Activated CD4-positive, alpha-beta T cell treated with anti-CD3 and anti-CD28 coated beads, Interleukin-2, amount 50 U/mL, for 4 hours (primary cell): ENCODE measurements at regions not wholly inside any gene's neighbourhood (a gene's known extent, or its start where the extent isn't known, plus 50 kb on each side); places are given as distances from the start of the nearest gene placed in this dataset.
"Not testable (repeated sequence)": the region's sequence is repeated elsewhere in the genome, so short reads cannot be mapped to it uniquely, and the experiment has no call there.

ENCODE experiments used
- DNase-seq, 2 experiments: peaks; one replicate each; pipeline ENCODE4 v3.0.0-alpha.2; 2020

DNA sequence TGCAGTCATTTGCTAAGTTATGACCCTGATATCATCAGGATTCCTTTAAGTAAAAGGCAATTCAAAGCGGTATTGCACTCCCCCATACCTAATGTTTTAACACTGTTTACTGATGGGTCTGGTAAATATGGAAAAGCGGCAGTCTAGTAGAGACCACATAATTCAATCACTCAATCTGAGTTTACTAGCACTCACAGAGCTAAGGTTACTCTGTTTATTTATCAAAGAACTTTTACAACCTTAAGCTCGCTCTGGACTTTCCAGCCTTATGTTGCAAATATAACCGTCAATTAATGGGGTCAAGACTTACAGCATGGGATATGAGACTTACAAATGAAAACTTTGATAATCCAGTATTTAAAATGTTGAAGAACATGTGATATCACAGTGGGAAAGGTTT, 124.5 kb upstream of the ZCCHC13 start:
- no peak for DNase-seq

GRCh38 chrX:74179071-74179470, 124.9 kb upstream of the ZCCHC13 start:
- DNase-seq = no peak

- DNase-seq = no peak
Measured at GRCh38 chrX:74178536-74178935, 125.4 kb upstream of the ZCCHC13 start.

GRCh38 chrX:74171465-74171864, 132.5 kb upstream of the ZCCHC13 start:
- no peak for DNase-seq

- no peak for DNase-seq
Measured at GRCh38 chrX:74162199-74162598, 141.8 kb upstream of the ZCCHC13 start.

- no peak for DNase-seq
Measured at GRCh38 chrX:74160816-74161215, 143.2 kb upstream of the ZCCHC13 start.

- DNase-seq = no peak
Measured at GRCh38 chrX:74160358-74160757, 143.6 kb upstream of the ZCCHC13 start.

GRCh38 chrX:74147439-74147838, 156.5 kb upstream of the ZCCHC13 start:
- no peak for DNase-seq

- DNase-seq = no peak
Measured at GRCh38 chrX:74138943-74139342, 165.0 kb upstream of the ZCCHC13 start.

- DNase-seq = no peak
Measured at GRCh38 chrX:74133156-74133796, 170.7 kb upstream of the ZCCHC13 start.

- no peak for DNase-seq
Measured at GRCh38 chrX:74132280-74132679, 171.7 kb upstream of the ZCCHC13 start.

- no peak for DNase-seq
Measured at GRCh38 chrX:74119016-74119910, 184.7 kb upstream of the ZCCHC13 start.

DNA sequence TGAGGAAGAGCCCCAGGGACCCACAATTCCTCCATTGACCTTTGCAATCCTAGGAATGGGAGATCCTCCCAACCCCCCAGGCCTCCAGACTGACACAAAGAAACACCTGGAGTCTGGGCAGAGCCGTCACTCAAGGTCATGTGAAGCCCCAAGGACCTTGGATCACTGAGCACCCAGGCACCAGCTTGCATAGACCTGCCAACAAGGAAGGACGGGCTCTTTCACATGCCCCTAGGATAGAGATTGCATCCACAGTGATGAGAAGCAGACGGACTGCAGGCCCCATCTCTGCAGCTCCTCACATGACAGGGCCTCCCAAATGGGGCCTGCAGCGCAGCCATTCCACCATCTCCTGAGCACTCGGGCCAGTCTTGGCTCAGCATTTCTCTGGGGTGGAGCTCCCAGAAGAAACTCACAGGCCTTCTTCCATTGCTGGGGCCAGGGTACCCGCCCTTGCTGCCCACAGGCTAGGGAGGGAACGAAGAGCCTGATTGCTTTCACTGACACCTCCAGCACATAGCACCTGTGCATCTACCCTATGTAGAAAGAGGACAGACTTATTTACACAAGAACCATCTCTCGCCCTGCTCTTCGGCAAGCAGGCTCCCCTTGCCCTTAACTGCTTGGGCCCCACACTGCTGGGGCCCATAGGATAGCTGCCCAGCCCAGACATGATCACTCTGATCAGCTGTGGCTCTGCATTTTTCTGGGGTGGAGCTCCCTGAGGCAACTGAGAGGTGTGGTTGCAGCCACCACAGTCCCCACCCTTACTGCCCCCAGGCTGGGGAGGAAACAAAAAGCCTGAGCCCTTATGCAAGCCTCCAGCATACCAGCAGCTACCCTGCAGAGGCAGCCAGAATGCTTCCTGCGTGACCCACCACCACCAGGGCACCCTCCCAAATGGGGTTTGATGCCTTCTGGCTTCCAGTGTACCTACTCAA, 185.7 kb upstream of the ZCCHC13 start:
- no peak for DNase-seq

DNA sequence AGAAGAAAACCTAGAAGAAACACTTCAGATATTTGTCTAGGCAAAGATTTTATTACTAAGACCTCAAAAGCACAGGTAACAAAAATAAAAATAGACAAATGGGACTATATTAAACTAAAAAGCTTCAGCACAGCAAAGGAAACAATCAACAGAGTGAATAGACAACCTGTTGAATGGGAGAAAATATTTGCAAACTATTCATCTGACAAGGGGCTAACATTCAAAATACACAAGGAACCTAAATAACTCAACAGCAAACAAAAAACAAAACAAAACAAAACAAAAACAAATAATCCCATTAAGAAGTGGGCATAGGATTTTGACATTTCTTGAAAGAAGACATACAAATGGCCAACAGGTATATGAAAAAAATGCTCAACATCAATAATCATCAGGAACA, 192.7 kb upstream of the ZCCHC13 start:
- no peak for DNase-seq

DNA sequence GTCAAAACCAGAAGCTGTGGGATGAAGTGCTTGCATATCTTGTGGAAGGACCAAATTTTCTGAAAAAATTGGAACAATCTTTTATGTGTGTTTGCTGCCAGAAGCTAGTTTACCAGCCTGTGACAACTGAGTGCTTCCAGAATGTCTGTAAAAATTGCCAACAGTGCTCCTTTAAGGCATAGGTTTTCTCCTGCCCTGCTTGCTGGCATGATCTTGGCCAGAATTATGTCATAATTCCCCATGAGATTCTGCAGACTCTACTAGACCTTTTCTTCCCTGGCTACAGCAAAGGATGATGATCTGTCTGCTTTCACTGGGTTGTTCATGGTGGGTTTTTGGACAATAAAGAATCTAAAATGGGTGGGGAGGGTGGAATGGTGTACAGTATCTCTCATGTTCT, 196.3 kb upstream of the ZCCHC13 start:
- no peak for DNase-seq

DNA sequence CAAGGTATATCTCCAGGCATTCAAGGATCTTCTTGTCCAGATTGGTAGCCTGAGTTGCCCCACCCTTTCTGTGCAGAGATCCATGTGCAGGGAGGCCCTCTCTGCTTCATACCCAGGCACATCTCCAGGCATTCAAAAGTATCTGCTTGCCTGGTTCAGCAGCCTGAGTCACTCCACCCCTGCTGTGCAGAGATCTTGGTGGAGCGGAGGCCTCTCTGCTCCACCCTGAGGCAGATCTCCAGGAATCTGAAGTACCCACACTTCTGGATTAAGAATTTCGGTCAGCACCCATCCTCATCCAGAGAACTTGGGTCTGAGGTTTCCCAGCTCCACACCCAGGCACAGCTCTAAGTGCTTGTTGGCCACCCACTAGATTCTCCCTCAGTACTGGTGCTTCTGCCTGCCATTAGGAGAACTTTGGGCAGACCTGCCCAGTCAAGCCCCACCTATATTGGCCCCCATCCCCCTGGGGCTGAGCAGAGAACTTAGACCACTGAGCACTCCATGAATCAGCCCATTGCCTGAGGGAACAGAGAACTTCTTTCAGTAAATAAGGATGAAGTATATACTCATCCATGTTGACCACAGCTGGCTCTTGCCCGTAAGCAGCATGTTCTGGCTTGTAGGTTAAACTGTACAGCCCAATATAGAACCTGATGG, 199.5 kb upstream of the ZCCHC13 start:
- DNase-seq = no peak

GRCh38 chrX:74098407-74098806, 205.6 kb upstream of the ZCCHC13 start:
- DNase-seq = not testable (repeated sequence)

GRCh38 chrX:74090049-74090448, 213.9 kb upstream of the ZCCHC13 start:
- DNase-seq = no peak

- no peak for DNase-seq
Measured at GRCh38 chrX:74085642-74086236, 218.2 kb upstream of the ZCCHC13 start.

- DNase-seq = no peak
Measured at GRCh38 chrX:74080165-74080564, 223.8 kb upstream of the ZCCHC13 start.

GRCh38 chrX:74065831-74066390, 213.4 kb upstream of the XIST start:
- no peak for DNase-seq
